HUES48 (cell line): ENCODE measurements at regions not wholly inside any gene's neighbourhood (a gene's known extent, or its start where the extent isn't known, plus 50 kb on each side); places are given as distances from the start of the nearest gene placed in this dataset.

Experiments used
- H3K27ac ChIP-seq: one replicate; pipeline ENCODE4 v1.7.0; 2013; ENCODE audit warnings: low read depth, low read length, inconsistent platforms
- H3K27me3 ChIP-seq: 2 replicates; pipeline ENCODE4 v1.6.1; 2013; ENCODE audit warnings: mild to moderate bottlenecking, low read length; ENCODE audit not compliant: control insufficient read depth, insufficient read depth
- H3K36me3 ChIP-seq: 2 replicates; pipeline ENCODE4 v1.6.1; 2013; ENCODE audit warnings: low read length; ENCODE audit not compliant: control insufficient read depth, insufficient read depth
- H3K4me1 ChIP-seq: 2 replicates; pipeline ENCODE4 v1.6.1; 2013; ENCODE audit warnings: mild to moderate bottlenecking, low read length; ENCODE audit not compliant: control insufficient read depth, insufficient read depth
- H3K4me3 ChIP-seq: 2 replicates; pipeline ENCODE4 v1.5.1; 2013; ENCODE audit warnings: mild to moderate bottlenecking, low read depth, low read length
- H3K9ac ChIP-seq: 2 replicates; pipeline ENCODE4 v1.6.1; 2013; ENCODE audit warnings: mild to moderate bottlenecking, low read depth, low read length, moderate library complexity
- H3K9me3 ChIP-seq: 2 replicates; pipeline ENCODE4 v1.6.1; 2013; ENCODE audit warnings: low read length; ENCODE audit not compliant: control insufficient read depth, insufficient read depth

DNA sequence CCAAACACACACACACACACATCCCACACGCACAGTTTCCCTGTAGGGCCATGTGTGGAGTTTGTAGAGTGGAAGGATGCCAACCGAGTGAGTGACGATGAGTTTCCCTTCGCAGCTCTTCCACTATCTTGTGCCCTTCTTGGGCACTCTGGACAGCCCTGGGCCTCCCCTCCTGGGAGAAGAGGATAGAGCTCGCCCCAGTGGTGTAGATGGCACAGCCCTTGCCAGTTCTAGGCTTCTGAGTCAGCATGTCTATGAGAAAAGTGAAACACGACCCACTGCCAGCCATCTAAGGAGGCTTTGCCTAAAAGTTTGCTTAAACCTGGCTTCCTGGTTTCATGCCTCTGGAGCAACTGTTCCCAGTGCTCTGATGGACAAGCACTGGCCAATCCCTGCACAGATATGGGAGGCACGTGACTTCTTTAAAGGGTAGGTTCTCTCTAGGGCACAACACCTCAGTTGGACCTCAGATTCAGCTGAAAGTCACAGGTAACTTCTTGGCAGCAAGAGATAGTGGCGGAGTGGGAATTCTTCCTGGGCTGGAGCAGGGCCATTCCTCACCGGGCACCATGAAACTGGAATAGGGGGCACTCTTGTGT, 195.9 kb upstream of the GALNT2 start:
- Histone ChIP-seq H3K9ac (no peak overlapping the region), H3K9me3 (no peaks in the 10 kb centered on the region), H3K36me3 (no peaks in the 10 kb centered on the region), H3K27ac (no peak overlapping the region), H3K4me3 (no peak overlapping the region), H3K4me1 (no peaks in the 10 kb centered on the region), H3K27me3 (no peaks in the 10 kb centered on the region)

DNA sequence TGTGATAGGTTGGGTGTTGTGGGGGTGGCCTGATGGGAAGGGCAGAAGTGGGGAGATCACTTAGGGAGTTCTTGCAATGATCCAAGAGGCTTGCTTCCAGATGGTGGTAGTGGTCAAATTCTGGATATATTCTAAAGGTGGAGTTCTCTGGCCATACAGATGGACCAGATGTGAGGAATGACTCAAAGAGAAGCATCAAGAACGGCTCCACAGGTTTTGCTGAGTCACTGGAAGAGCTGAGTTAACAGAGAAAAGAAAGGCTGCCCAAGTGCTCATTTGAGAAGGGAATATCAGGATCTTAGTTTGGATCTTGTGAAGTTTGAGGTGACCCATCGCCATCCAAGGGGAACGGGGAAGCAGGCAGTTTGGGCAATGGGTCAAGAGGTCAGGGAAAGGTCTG, 192.9 kb upstream of the GALNT2 start:
- H3K4me1 ChIP-seq: no peaks in the 10 kb centered on the region
- H3K27me3 ChIP-seq: no peaks in the 10 kb centered on the region
- no peaks in the 10 kb centered on the region for H3K9me3 ChIP-seq
- no peak overlapping the region for H3K9ac ChIP-seq
- no peak overlapping the region for H3K4me3 ChIP-seq
- no peak overlapping the region for H3K27ac ChIP-seq
- no peaks in the 10 kb centered on the region for H3K36me3 ChIP-seq

DNA sequence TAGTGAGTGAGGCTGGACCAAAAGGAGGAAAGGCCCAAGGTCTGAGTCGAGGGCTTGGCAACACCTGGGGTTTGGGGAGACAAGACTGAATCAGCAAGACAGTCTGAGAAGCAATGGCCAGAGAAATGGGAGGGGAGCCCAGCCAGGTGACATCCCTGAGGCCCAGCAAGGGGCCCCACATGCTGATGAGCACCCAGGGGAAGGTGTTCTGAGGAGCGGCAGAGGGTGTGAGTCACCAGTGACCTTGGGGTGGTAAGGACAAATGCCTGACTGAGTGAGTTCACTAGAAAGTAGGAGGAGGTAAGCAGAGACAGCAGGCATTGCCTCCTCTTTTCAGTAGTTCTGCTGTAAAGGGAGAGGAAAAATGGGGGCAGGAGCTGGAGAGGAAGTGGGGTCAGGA, 192.4 kb upstream of the GALNT2 start:
- no peaks in the 10 kb centered on the region for H3K36me3 ChIP-seq
- H3K9me3 ChIP-seq: no peaks in the 10 kb centered on the region
- H3K27ac ChIP-seq: no peak overlapping the region
- no peak overlapping the region for H3K4me3 ChIP-seq
- no peaks in the 10 kb centered on the region for H3K27me3 ChIP-seq
- H3K9ac ChIP-seq: no peak overlapping the region
- H3K4me1 ChIP-seq: no peaks in the 10 kb centered on the region

GRCh38 chr1:229875086-229875485, 192.0 kb upstream of the GALNT2 start:
- Histone ChIP-seq H3K27me3 (no peaks in the 10 kb centered on the region), H3K36me3 (no peaks in the 10 kb centered on the region), H3K4me3 (no peak overlapping the region), H3K9ac (no peak overlapping the region), H3K9me3 (no peaks in the 10 kb centered on the region), H3K4me1 (no peaks in the 10 kb centered on the region), H3K27ac (no peak overlapping the region)

DNA sequence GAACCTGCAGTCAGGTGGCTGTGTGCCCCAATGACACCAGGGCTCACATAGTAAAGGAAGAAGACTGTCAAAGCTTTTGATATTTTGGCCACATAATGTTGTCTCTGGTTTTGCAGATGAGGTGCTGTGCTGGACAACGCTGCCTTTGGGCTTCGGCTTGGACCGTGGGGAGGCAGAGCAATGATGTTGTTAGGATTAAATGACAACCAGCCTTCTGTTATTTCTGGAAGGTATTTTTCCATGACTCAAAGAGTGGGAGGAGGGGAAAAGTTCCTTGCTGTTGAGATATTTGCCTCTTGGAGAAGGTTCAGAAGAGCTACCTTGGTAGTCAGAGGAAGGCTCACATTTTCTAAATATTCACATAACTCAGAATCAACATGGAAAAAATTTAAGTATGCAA, 187.3 kb upstream of the GALNT2 start:
- no peak overlapping the region for H3K27ac ChIP-seq
- H3K36me3 ChIP-seq: no peaks in the 10 kb centered on the region
- H3K4me1 ChIP-seq: 0 out of 2 replicates have a peak, but pooled peaks cover 3% of the 10 kb centered on the region
- no peaks in the 10 kb centered on the region for H3K27me3 ChIP-seq
- H3K9me3 ChIP-seq: no peaks in the 10 kb centered on the region
- H3K4me3 ChIP-seq: no peak overlapping the region
- H3K9ac ChIP-seq: no peak overlapping the region

GRCh38 chr1:229880271-229881170, 186.5 kb upstream of the GALNT2 start:
- Histone ChIP-seq H3K27me3 (no peaks in the 10 kb centered on the region), H3K4me1 (0 out of 2 replicates have a peak, but pooled peaks cover 3% of the 10 kb centered on the region), H3K9me3 (no peaks in the 10 kb centered on the region), H3K4me3 (no peak overlapping the region), H3K9ac (no peak overlapping the region), H3K36me3 (no peaks in the 10 kb centered on the region), H3K27ac (no peak overlapping the region)

GRCh38 chr1:229882621-229883020, 184.4 kb upstream of the GALNT2 start:
- Histone ChIP-seq H3K4me3 (no peak overlapping the region), H3K36me3 (no peaks in the 10 kb centered on the region), H3K27ac (no peak overlapping the region), H3K27me3 (no peaks in the 10 kb centered on the region), H3K4me1 (0 out of 2 replicates have a peak, but pooled peaks cover 3% of the 10 kb centered on the region), H3K9me3 (no peaks in the 10 kb centered on the region), H3K9ac (no peak overlapping the region)

DNA sequence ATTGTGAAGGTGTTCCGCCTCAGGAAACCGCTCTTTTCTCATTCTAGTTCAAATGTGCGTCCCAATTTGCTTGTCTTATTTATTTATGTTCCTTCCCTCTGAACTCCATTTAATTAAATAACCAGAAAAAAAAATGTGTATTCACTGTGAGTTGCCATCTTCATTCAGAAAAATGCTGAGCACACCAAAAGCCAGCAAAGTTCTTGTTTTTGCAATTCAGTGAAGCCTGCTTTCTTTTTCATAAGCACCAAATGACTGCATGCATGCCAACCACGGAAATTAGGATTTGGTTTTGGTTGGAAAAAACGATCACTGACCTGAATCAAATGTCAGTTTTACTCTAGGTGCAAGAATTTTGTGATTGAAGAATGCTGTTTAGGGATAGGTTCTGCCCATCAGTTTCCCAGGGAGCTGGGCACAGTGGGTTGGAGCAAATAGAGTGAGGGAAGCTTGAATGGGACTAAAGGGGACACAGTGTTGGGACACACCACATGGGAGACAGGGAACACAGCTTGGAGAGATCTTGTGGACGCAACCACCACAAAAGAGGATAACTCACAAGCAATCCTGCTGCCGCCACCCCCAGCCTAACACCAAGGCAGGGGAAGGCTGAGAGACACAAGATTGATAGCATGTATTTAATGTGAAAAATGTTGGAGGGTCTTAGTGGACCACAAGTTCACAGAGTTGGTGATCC, 183.4 kb upstream of the GALNT2 start:
- Histone ChIP-seq H3K4me1 (0 out of 2 replicates have a peak, but pooled peaks cover 3% of the 10 kb centered on the region), H3K27me3 (no peaks in the 10 kb centered on the region), H3K9me3 (no peaks in the 10 kb centered on the region), H3K27ac (no peak overlapping the region), H3K9ac (no peak overlapping the region), H3K4me3 (no peak overlapping the region), H3K36me3 (no peaks in the 10 kb centered on the region)

DNA sequence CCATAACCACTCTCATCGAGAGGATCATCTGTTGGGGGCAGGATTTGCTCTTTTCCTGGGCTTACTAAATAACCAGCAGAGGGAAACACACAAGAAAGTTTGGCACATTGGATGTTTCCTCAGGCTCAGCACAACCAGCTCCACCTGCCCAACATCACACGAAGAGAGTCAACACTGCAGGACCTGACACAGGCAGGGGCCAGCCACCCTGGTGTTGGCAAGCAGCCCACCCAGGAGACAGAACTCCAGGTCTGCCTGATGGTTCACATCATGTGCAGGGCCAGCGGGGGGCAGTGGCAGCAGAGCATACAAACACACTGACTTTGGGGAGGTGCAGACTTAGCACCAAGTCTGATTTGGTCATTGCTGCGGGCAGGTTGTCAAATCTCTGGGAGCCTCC, 182.3 kb upstream of the GALNT2 start:
- 0 out of 2 replicates have a peak, but pooled peaks cover 3% of the 10 kb centered on the region for H3K4me1 ChIP-seq
- no peaks in the 10 kb centered on the region for H3K27me3 ChIP-seq
- no peak overlapping the region for H3K9ac ChIP-seq
- H3K36me3 ChIP-seq: no peaks in the 10 kb centered on the region
- no peak overlapping the region for H3K27ac ChIP-seq
- H3K9me3 ChIP-seq: no peaks in the 10 kb centered on the region
- no peak overlapping the region for H3K4me3 ChIP-seq

DNA sequence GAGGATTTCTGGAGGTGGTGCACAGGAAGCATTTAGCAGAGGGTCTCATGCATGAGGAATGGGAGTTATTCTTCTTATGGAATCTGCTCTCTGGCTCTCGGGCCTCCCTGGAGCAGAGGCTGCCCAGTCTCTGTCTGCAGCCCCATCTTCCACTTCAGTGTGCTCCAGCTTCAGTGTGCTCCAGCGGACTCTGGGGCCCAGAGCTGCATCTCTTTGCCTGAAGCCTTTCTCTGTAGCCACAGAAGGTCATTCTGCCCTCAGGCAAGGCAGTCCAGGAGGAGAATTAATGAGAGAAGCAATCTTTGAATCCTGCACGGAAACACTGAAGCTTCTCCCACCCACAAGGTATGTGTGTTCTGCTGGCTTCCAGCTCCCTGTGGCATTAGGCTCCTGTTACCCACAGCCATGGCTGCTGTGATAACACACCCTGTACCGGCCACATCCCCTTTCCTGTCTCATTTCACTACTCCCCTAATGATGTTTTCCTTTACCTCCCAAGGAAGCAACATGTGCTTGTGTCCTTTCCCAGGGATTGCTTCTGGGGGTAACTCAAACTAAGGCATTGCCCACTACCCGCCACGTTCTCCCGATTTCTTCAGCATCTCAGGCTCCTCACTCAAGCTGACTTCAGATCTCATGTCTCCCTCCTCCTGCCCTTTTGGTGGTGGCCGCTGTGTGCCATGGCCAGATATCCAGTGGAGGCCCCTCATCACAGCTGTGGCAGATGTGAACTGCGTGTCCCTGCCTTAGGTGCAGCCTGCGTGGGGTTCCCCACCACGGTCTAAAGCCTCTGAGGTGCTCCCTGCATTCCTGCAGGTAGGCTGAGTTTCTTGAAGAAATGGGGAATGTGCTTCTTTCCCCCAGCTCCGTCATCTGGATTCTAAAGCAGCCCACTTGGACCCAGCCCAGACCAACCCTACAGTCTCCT, 181.2 kb upstream of the GALNT2 start:
- H3K27me3 ChIP-seq: no peaks in the 10 kb centered on the region
- no peaks in the 10 kb centered on the region for H3K36me3 ChIP-seq
- 0 out of 2 replicates have a peak, but pooled peaks cover 3% of the 10 kb centered on the region for H3K4me1 ChIP-seq
- no peaks in the 10 kb centered on the region for H3K9me3 ChIP-seq
- no peak overlapping the region for H3K4me3 ChIP-seq
- H3K27ac ChIP-seq: no peak overlapping the region
- no peak overlapping the region for H3K9ac ChIP-seq
